OCI-LY7 (cell line): ENCODE measurements at regions not wholly inside any gene's neighbourhood (a gene's known extent, or its start where the extent isn't known, plus 50 kb on each side); places are given as distances from the start of the nearest gene placed in this dataset.

Experiments used
- EZH2phosphoT487 ChIP-seq: fragments of 200-600 bp; sonication (generic); IDR thresholded peaks from 2 replicates; pipeline ENCODE4 v1.6.1; 2018; ENCODE audit warnings: low read depth, borderline replicate concordance, mild to moderate bottlenecking, mixed run types, antibody characterized with exemption, low read length, moderate library complexity, mixed read lengths
- TF ChIP-seq, protein P1 (sequence below): fragments of 200-600 bp; sonication (generic); conservative IDR thresholded peaks from 2 replicates; pipeline ENCODE4 v1.5.1; 2014; ENCODE audit warnings: mild to moderate bottlenecking, antibody characterized with exemption, low read length, moderate library complexity, mixed read lengths

DNA sequence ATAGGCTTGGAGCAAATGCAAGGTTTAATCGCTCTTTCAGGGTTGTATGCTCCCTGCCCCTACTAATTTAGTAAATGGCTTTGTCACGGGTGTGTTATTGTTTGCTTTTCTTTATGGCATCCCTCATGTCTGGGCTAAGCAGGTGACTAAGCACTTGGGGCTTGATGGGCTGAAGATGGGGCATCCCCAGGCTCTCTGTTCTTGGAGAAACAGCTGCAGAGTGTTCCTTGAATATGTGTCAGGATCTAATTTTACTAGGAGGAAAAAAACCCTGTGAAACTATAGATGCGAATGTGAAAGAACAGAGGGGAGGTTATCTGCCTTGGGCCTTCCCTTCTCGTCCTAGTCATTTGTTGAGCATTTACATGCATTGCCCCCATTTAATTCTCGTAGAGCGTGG, 94.7 kb upstream of the TAF1B start:
- TF ChIP-seq, protein P1, sequence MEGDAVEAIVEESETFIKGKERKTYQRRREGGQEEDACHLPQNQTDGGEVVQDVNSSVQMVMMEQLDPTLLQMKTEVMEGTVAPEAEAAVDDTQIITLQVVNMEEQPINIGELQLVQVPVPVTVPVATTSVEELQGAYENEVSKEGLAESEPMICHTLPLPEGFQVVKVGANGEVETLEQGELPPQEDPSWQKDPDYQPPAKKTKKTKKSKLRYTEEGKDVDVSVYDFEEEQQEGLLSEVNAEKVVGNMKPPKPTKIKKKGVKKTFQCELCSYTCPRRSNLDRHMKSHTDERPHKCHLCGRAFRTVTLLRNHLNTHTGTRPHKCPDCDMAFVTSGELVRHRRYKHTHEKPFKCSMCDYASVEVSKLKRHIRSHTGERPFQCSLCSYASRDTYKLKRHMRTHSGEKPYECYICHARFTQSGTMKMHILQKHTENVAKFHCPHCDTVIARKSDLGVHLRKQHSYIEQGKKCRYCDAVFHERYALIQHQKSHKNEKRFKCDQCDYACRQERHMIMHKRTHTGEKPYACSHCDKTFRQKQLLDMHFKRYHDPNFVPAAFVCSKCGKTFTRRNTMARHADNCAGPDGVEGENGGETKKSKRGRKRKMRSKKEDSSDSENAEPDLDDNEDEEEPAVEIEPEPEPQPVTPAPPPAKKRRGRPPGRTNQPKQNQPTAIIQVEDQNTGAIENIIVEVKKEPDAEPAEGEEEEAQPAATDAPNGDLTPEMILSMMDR, result no peak
- TF ChIP-seq EZH2phosphoT487, result no peak
